Vagina (tissue), 2 donors: ENCODE measurements at regions not wholly inside any gene's neighbourhood (a gene's known extent, or its start where the extent isn't known, plus 50 kb on each side); places are given as distances from the start of the nearest gene placed in this dataset.

ENCODE experiments used
- DNase-seq, 2 donors: peaks; one replicate each; pipeline ENCODE4 v3.0.0-alpha.2; 2017; ENCODE audit errors: extremely low spot score in 2 of 2
- H3K27ac ChIP-seq: fragments of 200-600 bp; sonication (generic); one replicate; pipeline ENCODE4 v1.5.1; 2019
- H3K27me3 ChIP-seq: fragments of 200-600 bp; sonication (generic); one replicate; pipeline ENCODE4 v1.5.1; 2019
- H3K36me3 ChIP-seq, 2 donors: fragments of 200-600 bp; sonication (generic); one replicate each; pipeline ENCODE4 v1.5.1; 2017 to 2019
- H3K4me1 ChIP-seq: fragments of 200-600 bp; sonication (generic); one replicate; pipeline ENCODE4 v1.5.1; 2019
- H3K4me3 ChIP-seq, 2 donors: fragments of 200-600 bp; sonication (generic); 1 replicate in 1 of 2; 2 replicates in 1 of 2; pipeline ENCODE4 v1.5.1; 2016 to 2019
- H3K9me3 ChIP-seq: fragments of 200-600 bp; sonication (generic); one replicate; pipeline ENCODE4 v1.5.1; 2019
- CTCF ChIP-seq, 3 experiments: fragments of 450-650 bp in 2 of 3; fragments of 200-600 bp in 1 of 3; sonication (generic) in 1 of 3; IDR thresholded peaks; one replicate each; pipeline ENCODE4 v1.5.1; 2017 to 2019; ENCODE audit warnings: antibody characterized with exemption in 3 of 3, mild to moderate bottlenecking in 2 of 3, moderate library complexity in 2 of 3
- POLR2A ChIP-seq, 2 donors: fragments of 450-650 bp; IDR thresholded peaks; one replicate each; pipeline ENCODE4 v1.6.1; 2017; ENCODE audit warnings: antibody characterized with exemption in 2 of 2, mild to moderate bottlenecking in 2 of 2, moderate library complexity in 2 of 2
- POLR2AphosphoS5 ChIP-seq, 2 donors: sonication (generic); formaldehyde crosslinking; IDR thresholded peaks; one replicate each; pipeline ENCODE4 v1.9.0; 2017; ENCODE audit warnings: antibody characterized with exemption in 2 of 2, mild to moderate bottlenecking in 2 of 2, low read depth in 1 of 2; ENCODE audit not compliant: insufficient read depth in 1 of 2
- intact Hi-C: fragments of 100-400 bp; cut with DNase I; formaldehyde crosslinking; loops from one replicate; pipeline ENCODE4 v1.15.1; 2023

- Histone ChIP-seq H3K27me3 (no peaks in the 10 kb centered on the region), H3K4me3 (no peak overlapping the region), H3K4me1 (no peaks in the 10 kb centered on the region), H3K36me3 (no peaks in the 10 kb centered on the region), H3K9me3 (no peaks in the 10 kb centered on the region), H3K27ac (no peak overlapping the region)
- DNase-seq = no peak
- intact Hi-C loops = no loop called here
- TF ChIP-seq POLR2AphosphoS5 (IDR thresholded peaks at IDR 0.05; ENCODE audit: insufficient read depth in 1 of 2, low read depth in 1 of 2) (no peak), CTCF (IDR thresholded peaks at IDR 0.05) (no peak), POLR2A (IDR thresholded peaks at IDR 0.05) (no peak)
Observed at GRCh38 chr9:2292733-2293132, 277.6 kb downstream of the SMARCA2 start.

GRCh38 chr9:2297771-2298170 lies 282.6 kb downstream of the SMARCA2 start:
- H3K27me3 ChIP-seq = no peaks in the 10 kb centered on the region
- no peak for DNase-seq
- no peak for TF ChIP-seq POLR2AphosphoS5 (IDR thresholded peaks at IDR 0.05; ENCODE audit: insufficient read depth in 1 of 2, low read depth in 1 of 2)
- no peak for TF ChIP-seq CTCF (IDR thresholded peaks at IDR 0.05)
- no peak for TF ChIP-seq POLR2A (IDR thresholded peaks at IDR 0.05)
- no peak overlapping the region for H3K27ac ChIP-seq
- no peaks in the 10 kb centered on the region for H3K36me3 ChIP-seq
- intact Hi-C loops = no loop called here
- H3K9me3 ChIP-seq = no peaks in the 10 kb centered on the region
- no peaks in the 10 kb centered on the region for H3K4me1 ChIP-seq
- no peak overlapping the region for H3K4me3 ChIP-seq

GRCh38 chr9:2298217-2298616 lies 283.1 kb downstream of the SMARCA2 start:
- Histone ChIP-seq H3K4me3 (no peak overlapping the region), H3K36me3 (no peaks in the 10 kb centered on the region), H3K27ac (no peak overlapping the region), H3K9me3 (no peaks in the 10 kb centered on the region), H3K4me1 (no peaks in the 10 kb centered on the region), H3K27me3 (no peaks in the 10 kb centered on the region)
- no peak for DNase-seq
- intact Hi-C loops = no loop called here
- TF ChIP-seq POLR2A (IDR thresholded peaks at IDR 0.05) (no peak), CTCF (IDR thresholded peaks at IDR 0.05) (no peak), POLR2AphosphoS5 (IDR thresholded peaks at IDR 0.05; ENCODE audit: insufficient read depth in 1 of 2, low read depth in 1 of 2) (no peak)

GRCh38 chr9:2299156-2299842 lies 284.2 kb downstream of the SMARCA2 start:
- intact Hi-C loops = no loop called here
- H3K9me3 ChIP-seq = no peaks in the 10 kb centered on the region
- no peaks in the 10 kb centered on the region for H3K27me3 ChIP-seq
- no peak overlapping the region for H3K4me3 ChIP-seq
- H3K4me1 ChIP-seq = no peaks in the 10 kb centered on the region
- no peak overlapping the region for H3K27ac ChIP-seq
- H3K36me3 ChIP-seq = no peaks in the 10 kb centered on the region
- TF ChIP-seq POLR2A (IDR thresholded peaks at IDR 0.05) (no peak), CTCF (IDR thresholded peaks at IDR 0.05) (no peak), POLR2AphosphoS5 (IDR thresholded peaks at IDR 0.05; ENCODE audit: insufficient read depth in 1 of 2, low read depth in 1 of 2) (no peak)
- DNase-seq = no peak

GRCh38 chr9:2299843-2300205 lies 284.7 kb downstream of the SMARCA2 start:
- H3K9me3 ChIP-seq = no peaks in the 10 kb centered on the region
- H3K27me3 ChIP-seq = no peaks in the 10 kb centered on the region
- no peaks in the 10 kb centered on the region for H3K4me1 ChIP-seq
- DNase-seq = no peak
- H3K4me3 ChIP-seq = no peak overlapping the region
- H3K27ac ChIP-seq = no peak overlapping the region
- no peak for TF ChIP-seq POLR2A (IDR thresholded peaks at IDR 0.05)
- TF ChIP-seq POLR2AphosphoS5 (IDR thresholded peaks at IDR 0.05; ENCODE audit: insufficient read depth in 1 of 2, low read depth in 1 of 2) = no peak
- TF ChIP-seq CTCF (IDR thresholded peaks at IDR 0.05) = no peak
- intact Hi-C loops = no loop called here
- no peaks in the 10 kb centered on the region for H3K36me3 ChIP-seq
